Panc1 (cell line): ENCODE measurements at regions not wholly inside any gene's neighbourhood (a gene's known extent, or its start where the extent isn't known, plus 50 kb on each side); places are given as distances from the start of the nearest gene placed in this dataset.

Experiments used
- ATAC-seq: fragments of 200-7000 bp; cut with Tn5 transposase; 2 replicates; pipeline ENCODE4 v1.9.1; 2020; ENCODE audit warnings: mild to moderate bottlenecking, moderate library complexity
- BruUV-seq: library from RNA; stranded (reverse); fragments of 400-500 nt; replicated peaks from 2 replicates; lab custom pipeline; 2021; lab: Mats Ljungman, UMichigan
- CTCF ChIA-PET: fragments of 300-600 bp; sonication (Branson Sonifier 250); formaldehyde crosslinking; loops from one replicate; lab custom pipeline; 2022; ENCODE audit warnings: antibody characterized with exemption; lab: Charles Lee
- POLR2A ChIA-PET: fragments of 300-600 bp; sonication (Branson Sonifier 250); formaldehyde crosslinking; loops from one replicate; lab custom pipeline; 2022; ENCODE audit warnings: antibody characterized with exemption; lab: Charles Lee
- DNase-seq: peaks from one replicate; pipeline ENCODE4 v3.0.0-alpha.2; 2010; ENCODE audit warnings: low read depth, low spot score
- H3K27ac ChIP-seq: 2 replicates; pipeline ENCODE4 v1.5.1; 2011; ENCODE audit warnings: mild to moderate bottlenecking, low read length, inconsistent platforms
- H3K27me3 ChIP-seq: fragments of 200-500 bp; sonication (Bioruptor generic); 2 replicates; pipeline ENCODE4 v1.6.0; 2014; ENCODE audit warnings: low read length, inconsistent platforms; ENCODE audit not compliant: control insufficient read depth, insufficient read depth
- H3K36me3 ChIP-seq: fragments of 200-500 bp; sonication (Bioruptor generic); 2 replicates; pipeline ENCODE4 v1.5.1; 2014; ENCODE audit warnings: inconsistent platforms, mild to moderate bottlenecking, low read length, moderate library complexity; ENCODE audit not compliant: control insufficient read depth, insufficient read depth
- H3K4me1 ChIP-seq: 2 replicates; pipeline ENCODE4 v1.5.1; 2011; ENCODE audit warnings: inconsistent platforms, mild to moderate bottlenecking, low read length, moderate library complexity; ENCODE audit not compliant: control insufficient read depth, insufficient read depth
- H3K4me3 ChIP-seq, 2 experiments: 2 replicates each; pipeline ENCODE4 v1.5.1; 2011 to 2012; ENCODE audit warnings: low read depth in 2 of 2, low read length in 2 of 2, mild to moderate bottlenecking in 2 of 2, inconsistent platforms in 1 of 2, moderate library complexity in 1 of 2
- H3K9me3 ChIP-seq: fragments of 200-500 bp; sonication (Bioruptor generic); 2 replicates; pipeline ENCODE4 v1.5.1; 2014; ENCODE audit warnings: low read depth, mild to moderate bottlenecking, inconsistent platforms, low read length, moderate library complexity; ENCODE audit not compliant: control insufficient read depth, insufficient read depth
- CTCF ChIP-seq: fragments of 450-650 bp; IDR thresholded peaks from 2 replicates; pipeline ENCODE4 v1.5.1; 2017; ENCODE audit warnings: mild to moderate bottlenecking
- POLR2AphosphoS5 ChIP-seq: IDR thresholded peaks from 2 replicates; pipeline ENCODE4 v1.6.1; 2012; ENCODE audit warnings: mild to moderate bottlenecking, low read depth, low read length, moderate library complexity
- REST ChIP-seq, 2 experiments: IDR thresholded peaks; 2 replicates each; pipeline ENCODE4 v1.6.1; 2011 to 2012; ENCODE audit warnings: low read depth in 2 of 2, control low read depth in 1 of 2, low read length in 1 of 2, mild to moderate bottlenecking in 1 of 2, moderate library complexity in 1 of 2; ENCODE audit not compliant: insufficient read depth in 1 of 2
- SIN3A ChIP-seq: IDR thresholded peaks from 2 replicates; pipeline ENCODE4 v1.6.1; 2012; ENCODE audit warnings: low read depth, mild to moderate bottlenecking, low read length, moderate library complexity, borderline replicate concordance; ENCODE audit not compliant: insufficient read depth
- TCF7L2 ChIP-seq: IDR thresholded peaks from 2 replicates; pipeline ENCODE4 v1.6.1; 2011; ENCODE audit warnings: mild to moderate bottlenecking, low read depth, low read length, inconsistent platforms
- in situ Hi-C: cut with HindIII; loops from 2 replicates; pipeline ENCODE4 v1.10.0; 2016; ENCODE audit warnings: low sequenced_read_pairs, low pct_unique_long_range_greater_than_20kb
- intact Hi-C: fragments of 100-400 bp; cut with micrococcal nuclease; formaldehyde crosslinking; loops from one replicate; pipeline ENCODE4 v1.10.0; 2022; ENCODE audit not compliant: unreplicated experiment

- BruUV-seq: no TSS peak
- ATAC-seq: no peak
These were observed 138.8 kb upstream of the TCERG1L start for GRCh38 chr10:131450216-131450765.

GRCh38 chr10:131451407-131452015, 140.0 kb upstream of the TCERG1L start:
- no peaks in the 10 kb centered on the region for H3K9me3 ChIP-seq
- H3K36me3 ChIP-seq: no peaks in the 10 kb centered on the region
- H3K27ac ChIP-seq: no peak overlapping the region
- in situ Hi-C loops: no loop called here
- intact Hi-C loops: loop anchor here (10.0 kb wide), 1 partner anchor 333 kb away; no protein-coding TSS in a partner anchor
- no TSS peak for BruUV-seq
- H3K4me1 ChIP-seq: no peaks in the 10 kb centered on the region
- H3K4me3 ChIP-seq: no peak overlapping the region
- POLR2A ChIA-PET: no interaction called here
- no peak for ATAC-seq
- CTCF ChIA-PET: interaction anchor here (0.9 kb wide), 1 partner anchor 119 kb away, joined by 3 read pairs; no protein-coding TSS in a partner anchor
- H3K27me3 ChIP-seq: peaks cover 23% of the 10 kb centered on the region
- DNase-seq: no peak
- no peak for TF ChIP-seq REST (IDR thresholded peaks at IDR 0.05; ENCODE audit: insufficient read depth in 1 of 2, low read depth in 2 of 2, low read length in 1 of 2)
- no peak for TF ChIP-seq SIN3A
- TF ChIP-seq CTCF: no peak
- TF ChIP-seq TCF7L2: no peak

More at GRCh38 chr10:131450216-131450765, 138.8 kb upstream of the TCERG1L start:
- intact Hi-C loops (loop anchor here (10.0 kb wide), 1 partner anchor 335 kb away; no protein-coding TSS in a partner anchor), in situ Hi-C loops (no loop called here)
- H3K9me3 ChIP-seq: no peaks in the 10 kb centered on the region
- POLR2A ChIA-PET: interaction anchor here (0.6 kb wide), 1 partner anchor 739 kb away, joined by 3 read pairs; no protein-coding TSS in a partner anchor
- H3K4me3 ChIP-seq: no peak overlapping the region
- H3K27me3 ChIP-seq: peaks cover 24% of the 10 kb centered on the region
- CTCF ChIA-PET: no interaction called here
- no peaks in the 10 kb centered on the region for H3K4me1 ChIP-seq
- no peak for TF ChIP-seq POLR2AphosphoS5
- TF ChIP-seq TCF7L2: no peak
- TF ChIP-seq SIN3A: no peak
- no peak for TF ChIP-seq CTCF
- TF ChIP-seq REST (IDR thresholded peaks at IDR 0.05; ENCODE audit: insufficient read depth in 1 of 2, low read depth in 2 of 2, low read length in 1 of 2): no peak
- DNase-seq: no peak
- no peaks in the 10 kb centered on the region for H3K36me3 ChIP-seq
- H3K27ac ChIP-seq: no peak overlapping the region
